ENCODE measurements at regions not wholly inside any gene's neighbourhood (a gene's known extent, or its start where the extent isn't known, plus 50 kb on each side); places are given as distances from the start of the nearest gene placed in this dataset.

- no peak overlapping the region for H3K4me3 ChIP-seq (ENCODE audit: low read depth in 1 of 3, low read length in 3 of 3)
- no peaks in the 10 kb centered on the region for H3K9me3 ChIP-seq (ENCODE audit: control insufficient read depth in 4 of 4, low read length in 3 of 4)
- no peaks in the 10 kb centered on the region for H3K27me3 ChIP-seq (ENCODE audit: control insufficient read depth in 4 of 4, insufficient read depth in 4 of 4, low read length in 3 of 4)
- no peaks in the 10 kb centered on the region for H3K4me1 ChIP-seq (ENCODE audit: control insufficient read depth in 4 of 4, insufficient read depth in 4 of 4, low read length in 3 of 4)
- 97% methylated on average over 5 of the region's 5 CpGs for WGBS
- H3K9ac ChIP-seq (ENCODE audit: low read depth in 1 of 2, low read length in 2 of 2), result no peak overlapping the region
- TF ChIP-seq FOXA1 (IDR thresholded peaks at IDR 0.05) (no peak), MAX (IDR thresholded peaks at IDR 0.05) (no peak), RXRA (IDR thresholded peaks at IDR 0.05) (no peak), EGR1 (IDR thresholded peaks at IDR 0.05; ENCODE audit: low read depth in 2 of 2) (no peak), ATF3 (IDR thresholded peaks at IDR 0.05) (no peak), RAD21 (IDR thresholded peaks at IDR 0.05) (no peak), JUND (IDR thresholded peaks at IDR 0.05) (no peak), GABPA (IDR thresholded peaks at IDR 0.05 in 1 of 2, conservative IDR thresholded peaks at IDR 0.05 in 1 of 2) (no peak), CTCF (IDR thresholded peaks at IDR 0.05; ENCODE audit: low read depth, low read length, missing input control) (no peak)
- no peak overlapping the region for H3K27ac ChIP-seq (ENCODE audit: low read depth in 1 of 2, low read length in 2 of 2)
- H3K36me3 ChIP-seq (ENCODE audit: control insufficient read depth in 4 of 4, insufficient read depth in 3 of 4, low read depth in 1 of 4, low read length in 3 of 4), result no peaks in the 10 kb centered on the region
- no peak for DNase-seq (ENCODE audit: low spot score)
Observed at GRCh38 chr9:130775336-130775991, 59.6 kb upstream of the ABL1 start.

- H3K9me3 ChIP-seq (ENCODE audit: control insufficient read depth in 4 of 4, low read length in 3 of 4), result no peaks in the 10 kb centered on the region
- no peak for DNase-seq (ENCODE audit: low spot score)
- no peak overlapping the region for H3K4me3 ChIP-seq (ENCODE audit: low read depth in 1 of 3, low read length in 3 of 3)
- H3K27me3 ChIP-seq (ENCODE audit: control insufficient read depth in 4 of 4, insufficient read depth in 4 of 4, low read length in 3 of 4), result no peaks in the 10 kb centered on the region
- H3K9ac ChIP-seq (ENCODE audit: low read depth in 1 of 2, low read length in 2 of 2), result no peak overlapping the region
- WGBS, result 88% methylated on average over 9 of the region's 9 CpGs
- H3K4me1 ChIP-seq (ENCODE audit: control insufficient read depth in 4 of 4, insufficient read depth in 4 of 4, low read length in 3 of 4), result peaks cover 0 to 7% (median 1%) of the 10 kb centered on the region in 4 donors
- H3K36me3 ChIP-seq (ENCODE audit: control insufficient read depth in 4 of 4, insufficient read depth in 3 of 4, low read depth in 1 of 4, low read length in 3 of 4), result no peaks in the 10 kb centered on the region
- TF ChIP-seq FOXA1 (IDR thresholded peaks at IDR 0.05) (no peak), ZBTB33 (IDR thresholded peaks at IDR 0.05) (no peak), HNF4A (conservative IDR thresholded peaks at IDR 0.05) (no peak), NR2F2 (IDR thresholded peaks at IDR 0.05) (no peak)
- no peak overlapping the region for H3K27ac ChIP-seq (ENCODE audit: low read depth in 1 of 2, low read length in 2 of 2)
Observed at GRCh38 chr9:130779153-130779855, 55.8 kb upstream of the ABL1 start.

- H3K9ac ChIP-seq (ENCODE audit: low read depth in 1 of 2, low read length in 2 of 2), result no peak overlapping the region
- peaks cover 2 to 15% (median 4%) of the 10 kb centered on the region in 4 donors for H3K4me1 ChIP-seq (ENCODE audit: control insufficient read depth in 4 of 4, insufficient read depth in 4 of 4, low read length in 3 of 4)
- no peaks in the 10 kb centered on the region for H3K9me3 ChIP-seq (ENCODE audit: control insufficient read depth in 4 of 4, low read length in 3 of 4)
- no peaks in the 10 kb centered on the region for H3K36me3 ChIP-seq (ENCODE audit: control insufficient read depth in 4 of 4, insufficient read depth in 3 of 4, low read depth in 1 of 4, low read length in 3 of 4)
- WGBS, result 79% methylated on average over 4 of the region's 4 CpGs
- no peaks in the 10 kb centered on the region for H3K27me3 ChIP-seq (ENCODE audit: control insufficient read depth in 4 of 4, insufficient read depth in 4 of 4, low read length in 3 of 4)
- no peak for DNase-seq (ENCODE audit: low spot score)
- H3K27ac ChIP-seq (ENCODE audit: low read depth in 1 of 2, low read length in 2 of 2), result peak overlapping the region; percentile 43 to 48
- no peak overlapping the region for H3K4me3 ChIP-seq (ENCODE audit: low read depth in 1 of 3, low read length in 3 of 3)
- TF ChIP-seq SP1 (IDR thresholded peaks at IDR 0.05), result no peak
- no peak for TF ChIP-seq RXRA (IDR thresholded peaks at IDR 0.05)
- no peak for TF ChIP-seq ZBTB33 (IDR thresholded peaks at IDR 0.05)
- no peak for TF ChIP-seq MAX (IDR thresholded peaks at IDR 0.05)
- TF ChIP-seq FOXA1 (IDR thresholded peaks at IDR 0.05), result no peak
- TF ChIP-seq HNF4G (IDR thresholded peaks at IDR 0.05), result no peak
- no peak for TF ChIP-seq FOXA2 (IDR thresholded peaks at IDR 0.05)
- TF ChIP-seq JUND (IDR thresholded peaks at IDR 0.05), result no peak
- TF ChIP-seq REST (IDR thresholded peaks at IDR 0.05), result no peak
Observed at GRCh38 chr9:130780415-130780814, 54.6 kb upstream of the ABL1 start.
